ENCODE measurements at regions not wholly inside any gene's neighbourhood (a gene's known extent, or its start where the extent isn't known, plus 50 kb on each side); places are given as distances from the start of the nearest gene placed in this dataset.

GRCh38 chr4:114287079-114287696 lies 307.7 kb upstream of the ARSJ start:
- Histone ChIP-seq H4K20me1 (ENCODE audit: insufficient read depth, low read length) (no peaks in the 10 kb centered on the region), H3K4me1 (ENCODE audit: control insufficient read depth in 1 of 2, insufficient read depth in 2 of 2, low read length in 2 of 2) (no peaks in the 10 kb centered on the region), H2AFZ (ENCODE audit: insufficient read depth, low read depth, low read length, poor library complexity, severe bottlenecking) (no peak overlapping the region), H3K36me3 (replicated peaks in 1 of 2; ENCODE audit: control insufficient read depth in 1 of 2, insufficient read depth in 2 of 2, low read length in 2 of 2) (no peaks in the 10 kb centered on the region), H3K9me3 (replicated peaks in 1 of 2; ENCODE audit: control insufficient read depth in 1 of 2, insufficient read depth in 1 of 2, low read length in 2 of 2) (peaks cover 10 to 13% of the 10 kb centered on the region in 2 donors), H3K4me3 (replicated peaks in 1 of 3; ENCODE audit: low read depth in 2 of 3, low read length in 3 of 3) (no peak overlapping the region), H3K9ac (ENCODE audit: insufficient read depth, low read length, poor library complexity, severe bottlenecking) (no peak overlapping the region), H3K4me2 (replicated peaks; ENCODE audit: extremely low read depth, low read length, poor library complexity, severe bottlenecking) (no peak overlapping the region), H3K79me2 (ENCODE audit: insufficient read depth, low read length) (no peaks in the 10 kb centered on the region), H3K27me3 (ENCODE audit: control insufficient read depth in 2 of 2, insufficient read depth in 2 of 2, low read length in 2 of 2) (no peaks in the 10 kb centered on the region), H3K27ac (ENCODE audit: low read depth in 1 of 2, low read length in 2 of 2) (no peak overlapping the region)
- Mint-ChIP-seq H3K27me3 (ENCODE audit: low read depth in 3 of 3) (peaks cover 0 to 1% (median 0%) of the 10 kb centered on the region in 3 donors), H3K9me3 (peaks cover 1 to 20% (median 8%) of the 10 kb centered on the region in 7 donors), H3K27ac (no peak overlapping the region), H3K4me3 (no peak overlapping the region), H3K4me1 (no peaks in the 10 kb centered on the region), H3K36me3 (no peaks in the 10 kb centered on the region)
- intact Hi-C loops (cut with micrococcal nuclease) = no loop called here
- no peak for TF ChIP-seq CTCF (IDR thresholded peaks at IDR 0.05)
- no peak for DNase-seq
- WGBS (ENCODE audit: insufficient coverage) = 92% methylated on average over 9 of the region's 10 CpGs

- no peaks in the 10 kb centered on the region for H3K4me1 ChIP-seq (ENCODE audit: control insufficient read depth in 1 of 2, insufficient read depth in 2 of 2, low read length in 2 of 2)
- H3K27me3 ChIP-seq (ENCODE audit: control insufficient read depth in 2 of 2, insufficient read depth in 2 of 2, low read length in 2 of 2) = no peaks in the 10 kb centered on the region
- no peak overlapping the region for H3K9ac ChIP-seq (ENCODE audit: insufficient read depth, low read length, poor library complexity, severe bottlenecking)
- Mint-ChIP-seq H3K36me3 (no peaks in the 10 kb centered on the region), H3K27me3 (ENCODE audit: low read depth in 3 of 3) (peaks cover 0 to 2% (median 0%) of the 10 kb centered on the region in 3 donors), H3K9me3 (peaks cover 6 to 24% (median 10%) of the 10 kb centered on the region in 7 donors), H3K4me3 (no peak overlapping the region), H3K27ac (no peak overlapping the region), H3K4me1 (no peaks in the 10 kb centered on the region)
- TF ChIP-seq CTCF (IDR thresholded peaks at IDR 0.05) = no peak
- H2AFZ ChIP-seq (ENCODE audit: insufficient read depth, low read depth, low read length, poor library complexity, severe bottlenecking) = no peak overlapping the region
- DNase-seq = no peak
- intact Hi-C loops (cut with micrococcal nuclease) = no loop called here
- H4K20me1 ChIP-seq (ENCODE audit: insufficient read depth, low read length) = no peaks in the 10 kb centered on the region
- H3K79me2 ChIP-seq (ENCODE audit: insufficient read depth, low read length) = no peaks in the 10 kb centered on the region
- no peak overlapping the region for H3K4me2 ChIP-seq (replicated peaks; ENCODE audit: extremely low read depth, low read length, poor library complexity, severe bottlenecking)
- H3K27ac ChIP-seq (ENCODE audit: low read depth in 1 of 2, low read length in 2 of 2) = no peak overlapping the region
- H3K4me3 ChIP-seq (replicated peaks in 1 of 3; ENCODE audit: low read depth in 2 of 3, low read length in 3 of 3) = no peak overlapping the region
- peaks cover 7 to 14% of the 10 kb centered on the region in 2 donors for H3K9me3 ChIP-seq (replicated peaks in 1 of 2; ENCODE audit: control insufficient read depth in 1 of 2, insufficient read depth in 1 of 2, low read length in 2 of 2)
- H3K36me3 ChIP-seq (replicated peaks in 1 of 2; ENCODE audit: control insufficient read depth in 1 of 2, insufficient read depth in 2 of 2, low read length in 2 of 2) = no peaks in the 10 kb centered on the region
- WGBS (ENCODE audit: insufficient coverage) = over 99% methylated on average over 9 of the region's 17 CpGs
Observed at GRCh38 chr4:114296126-114296525, 302.5 kb upstream of the UGT8 start.

Data from CD14-positive monocyte (primary cell).